Endodermal cell (in vitro differentiated cells): ENCODE measurements at regions not wholly inside any gene's neighbourhood (a gene's known extent, or its start where the extent isn't known, plus 50 kb on each side); places are given as distances from the start of the nearest gene placed in this dataset.

Experiments used
- DNase-seq: peaks from one replicate; pipeline ENCODE4 v3.0.0-alpha.2; 2017
- H3K27ac ChIP-seq: 2 replicates; pipeline ENCODE4 v1.5.1; 2013; ENCODE audit warnings: mild to moderate bottlenecking, low read depth, low read length, moderate library complexity
- H3K27me3 ChIP-seq: 2 replicates; pipeline ENCODE4 v1.6.1; 2013; ENCODE audit warnings: mild to moderate bottlenecking, low read length, moderate library complexity; ENCODE audit not compliant: insufficient read depth, control insufficient read depth, poor library complexity, severe bottlenecking
- H3K36me3 ChIP-seq: 2 replicates; pipeline ENCODE4 v1.7.0; 2013; ENCODE audit warnings: mild to moderate bottlenecking, low read length, moderate library complexity; ENCODE audit not compliant: control insufficient read depth, insufficient read depth
- H3K4me1 ChIP-seq: one replicate; pipeline ENCODE4 v1.7.0; 2013; ENCODE audit warnings: low read length; ENCODE audit not compliant: control insufficient read depth, insufficient read depth
- H3K4me3 ChIP-seq: 2 replicates; pipeline ENCODE4 v1.5.1; 2013; ENCODE audit warnings: mild to moderate bottlenecking, low read length, moderate library complexity
- H3K9ac ChIP-seq: 2 replicates; pipeline ENCODE4 v1.6.1; 2013; ENCODE audit warnings: mild to moderate bottlenecking, low read length, moderate library complexity; ENCODE audit not compliant: poor library complexity, severe bottlenecking; ENCODE audit errors: extremely low read depth
- H3K9me3 ChIP-seq: 2 replicates; pipeline ENCODE4 v1.6.1; 2013; ENCODE audit warnings: mild to moderate bottlenecking, low read length, moderate library complexity; ENCODE audit not compliant: control insufficient read depth
- H3K27ac Mint-ChIP-seq: 2 replicates; pipeline ENCODE4 v1.8.0; 2020; ENCODE audit warnings: mixed read lengths
- H3K27me3 Mint-ChIP-seq: 2 replicates; pipeline ENCODE4 v1.8.0; 2021; ENCODE audit warnings: mild to moderate bottlenecking, mixed read lengths; ENCODE audit not compliant: insufficient read depth
- H3K36me3 Mint-ChIP-seq: 2 replicates; pipeline ENCODE4 v1.8.0; 2020; ENCODE audit warnings: low read depth, mixed read lengths
- H3K4me1 Mint-ChIP-seq: 2 replicates; pipeline ENCODE4 v1.8.0; 2020; ENCODE audit warnings: mixed read lengths
- H3K4me3 Mint-ChIP-seq: 2 replicates; pipeline ENCODE4 v1.8.0; 2020; ENCODE audit warnings: mild to moderate bottlenecking, moderate library complexity, mixed read lengths
- H3K9me3 Mint-ChIP-seq: 2 replicates; pipeline ENCODE4 v1.8.0; 2020; ENCODE audit warnings: mild to moderate bottlenecking, mixed read lengths
- WGBS, 2 experiments: methylation state at CpG; one replicate each; pipeline versions ENCODE4 v1.1.5 to v1.1.7; 2013; ENCODE audit warnings: missing lambda C conversion rate in 2 of 2, mixed read lengths in 1 of 2; ENCODE audit not compliant: insufficient coverage in 1 of 2, insufficient read length in 1 of 2; 5-methylcytosine and 5-hydroxymethylcytosine counted together
- TF ChIP-seq, protein P1 (sequence below): fragments of 200-600 bp; sonication (generic); conservative IDR thresholded peaks from 2 replicates; pipeline ENCODE4 v1.5.0; 2021; ENCODE audit warnings: antibody characterized with exemption, mild to moderate bottlenecking

DNA sequence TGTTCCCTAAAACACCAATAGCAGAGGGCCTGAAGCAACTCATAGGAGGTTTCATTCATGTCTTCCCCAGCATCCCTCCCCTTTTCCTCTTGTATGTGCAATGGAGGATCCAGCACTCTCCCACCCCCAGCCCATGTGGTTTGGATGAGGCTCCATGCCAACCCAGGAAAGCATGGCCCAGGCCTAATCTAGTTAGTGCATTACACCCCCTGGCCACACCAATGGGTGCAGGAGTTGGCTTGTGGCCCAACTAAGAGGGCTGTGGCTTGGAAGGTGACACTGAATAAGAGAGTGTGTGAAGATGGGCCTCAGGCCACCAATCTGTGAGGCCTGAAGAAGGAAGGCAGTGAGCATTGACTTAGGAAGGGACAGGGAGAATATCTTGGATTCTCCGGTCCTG is 70.8 kb upstream of the SMIM23 start:
- peaks cover 3% of the 10 kb centered on the region for H3K9me3 Mint-ChIP-seq
- TF ChIP-seq, protein P1, sequence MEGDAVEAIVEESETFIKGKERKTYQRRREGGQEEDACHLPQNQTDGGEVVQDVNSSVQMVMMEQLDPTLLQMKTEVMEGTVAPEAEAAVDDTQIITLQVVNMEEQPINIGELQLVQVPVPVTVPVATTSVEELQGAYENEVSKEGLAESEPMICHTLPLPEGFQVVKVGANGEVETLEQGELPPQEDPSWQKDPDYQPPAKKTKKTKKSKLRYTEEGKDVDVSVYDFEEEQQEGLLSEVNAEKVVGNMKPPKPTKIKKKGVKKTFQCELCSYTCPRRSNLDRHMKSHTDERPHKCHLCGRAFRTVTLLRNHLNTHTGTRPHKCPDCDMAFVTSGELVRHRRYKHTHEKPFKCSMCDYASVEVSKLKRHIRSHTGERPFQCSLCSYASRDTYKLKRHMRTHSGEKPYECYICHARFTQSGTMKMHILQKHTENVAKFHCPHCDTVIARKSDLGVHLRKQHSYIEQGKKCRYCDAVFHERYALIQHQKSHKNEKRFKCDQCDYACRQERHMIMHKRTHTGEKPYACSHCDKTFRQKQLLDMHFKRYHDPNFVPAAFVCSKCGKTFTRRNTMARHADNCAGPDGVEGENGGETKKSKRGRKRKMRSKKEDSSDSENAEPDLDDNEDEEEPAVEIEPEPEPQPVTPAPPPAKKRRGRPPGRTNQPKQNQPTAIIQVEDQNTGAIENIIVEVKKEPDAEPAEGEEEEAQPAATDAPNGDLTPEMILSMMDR: no peak
- Histone ChIP-seq H3K36me3 (no peaks in the 10 kb centered on the region), H3K27me3 (no peaks in the 10 kb centered on the region), H3K9ac (no peak overlapping the region), H3K27ac (no peak overlapping the region), H3K9me3 (peaks cover 8% of the 10 kb centered on the region), H3K4me1 (no peaks in the 10 kb centered on the region), H3K4me3 (no peak overlapping the region)
- H3K4me1 Mint-ChIP-seq: peaks cover 1% of the 10 kb centered on the region
- H3K27ac Mint-ChIP-seq: no peak overlapping the region
- H3K4me3 Mint-ChIP-seq: no peak overlapping the region
- DNase-seq: peak; percentile 24
- 94 to 100% methylated on average over 1 of the region's 1 CpG for whole genome bisulfite sequencing, 2 experiments
- peaks cover 9% of the 10 kb centered on the region for H3K27me3 Mint-ChIP-seq
- no peaks in the 10 kb centered on the region for H3K36me3 Mint-ChIP-seq

DNA sequence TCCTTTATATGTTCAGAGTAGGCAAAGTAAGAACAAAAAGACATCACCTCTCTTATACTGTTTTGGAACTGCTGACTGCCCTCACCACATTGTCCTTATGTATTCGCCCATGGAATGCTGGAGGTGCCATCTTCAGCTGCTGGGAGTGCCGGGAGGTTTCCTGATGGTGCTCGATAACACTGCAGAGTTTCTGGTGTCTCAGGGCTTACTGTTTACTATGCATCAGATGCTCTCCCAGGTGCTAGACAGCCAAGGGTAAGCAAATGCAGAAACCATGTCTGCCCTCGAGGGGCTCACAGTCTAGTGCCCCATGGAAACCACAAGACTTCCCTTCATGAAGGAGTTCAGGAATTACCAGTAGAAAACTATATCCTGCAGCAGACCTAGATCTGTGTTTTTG is 70.1 kb upstream of the SMIM23 start:
- H3K9me3 Mint-ChIP-seq: peaks cover 3% of the 10 kb centered on the region
- Histone ChIP-seq H3K9me3 (peaks cover 8% of the 10 kb centered on the region), H3K4me1 (no peaks in the 10 kb centered on the region), H3K36me3 (no peaks in the 10 kb centered on the region), H3K27me3 (no peaks in the 10 kb centered on the region), H3K27ac (no peak overlapping the region), H3K4me3 (no peak overlapping the region), H3K9ac (no peak overlapping the region)
- WGBS, 2 experiments: 85 to 89% methylated on average over 4 of the region's 4 CpGs
- H3K4me1 Mint-ChIP-seq: peaks cover 3% of the 10 kb centered on the region
- peak; percentile 37 for DNase-seq
- H3K27ac Mint-ChIP-seq: no peak overlapping the region
- H3K4me3 Mint-ChIP-seq: no peak overlapping the region
- peaks cover 11% of the 10 kb centered on the region for H3K27me3 Mint-ChIP-seq
- TF ChIP-seq, protein P1: no peak
- H3K36me3 Mint-ChIP-seq: no peaks in the 10 kb centered on the region

DNA sequence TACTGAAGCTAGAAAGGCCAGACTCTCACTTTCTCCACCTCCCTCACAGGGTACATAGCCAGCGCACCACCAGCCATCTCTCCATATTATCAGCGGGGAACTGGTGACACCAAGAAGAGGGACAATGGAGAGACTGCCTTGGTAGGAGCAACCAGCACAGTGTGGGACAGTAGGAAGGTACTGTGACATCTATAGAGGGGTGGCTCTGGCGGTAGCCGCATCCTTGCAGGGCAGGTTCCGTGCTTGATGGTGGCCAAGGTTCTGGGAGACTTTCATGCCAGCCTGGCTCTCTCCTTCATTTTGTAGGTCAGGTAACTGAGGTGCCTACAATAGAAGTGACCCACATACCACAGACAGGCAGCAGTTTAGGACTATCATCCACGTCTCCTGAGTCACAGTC is 65.5 kb upstream of the SMIM23 start:
- no peak overlapping the region for H3K27ac ChIP-seq
- H3K9me3 ChIP-seq: peaks cover 3% of the 10 kb centered on the region
- H3K4me1 ChIP-seq: no peaks in the 10 kb centered on the region
- Mint-ChIP-seq H3K27ac (no peak overlapping the region), H3K4me1 (peaks cover 27% of the 10 kb centered on the region), H3K9me3 (peaks cover 3% of the 10 kb centered on the region), H3K4me3 (no peak overlapping the region), H3K36me3 (no peaks in the 10 kb centered on the region), H3K27me3 (peaks cover 11% of the 10 kb centered on the region)
- H3K9ac ChIP-seq: no peak overlapping the region
- TF ChIP-seq, protein P1: no peak
- peak; percentile 15 for DNase-seq
- H3K36me3 ChIP-seq: no peaks in the 10 kb centered on the region
- WGBS, 2 experiments: 78 to 100% methylated on average over 2 to 6 of the region's 6 CpGs
- no peaks in the 10 kb centered on the region for H3K27me3 ChIP-seq
- H3K4me3 ChIP-seq: no peak overlapping the region
